ENCODE measurements at regions not wholly inside any gene's neighbourhood (a gene's known extent, or its start where the extent isn't known, plus 50 kb on each side); places are given as distances from the start of the nearest gene placed in this dataset.

DNA sequence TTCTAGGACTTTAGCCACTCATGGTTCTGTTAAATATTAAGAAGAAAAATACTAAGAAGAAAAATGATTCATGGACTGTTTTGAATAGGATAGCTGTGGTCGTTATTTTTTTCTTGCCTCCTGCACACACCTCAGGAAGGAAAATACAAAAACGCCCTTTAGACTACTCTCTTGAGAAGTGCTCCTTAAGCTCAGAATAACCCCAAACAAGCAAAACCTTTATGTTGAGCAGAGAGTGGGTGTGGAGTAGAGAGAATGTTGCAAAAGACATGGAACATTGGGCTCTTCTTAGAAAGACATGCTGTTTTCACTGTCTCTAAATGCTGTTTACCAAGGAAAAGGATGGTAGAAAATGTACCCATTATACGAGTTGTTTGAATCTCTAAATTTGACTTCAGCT lies 140.3 kb downstream of the LMNTD1 start:
- CTCF ChIA-PET: no interaction called here

DNA sequence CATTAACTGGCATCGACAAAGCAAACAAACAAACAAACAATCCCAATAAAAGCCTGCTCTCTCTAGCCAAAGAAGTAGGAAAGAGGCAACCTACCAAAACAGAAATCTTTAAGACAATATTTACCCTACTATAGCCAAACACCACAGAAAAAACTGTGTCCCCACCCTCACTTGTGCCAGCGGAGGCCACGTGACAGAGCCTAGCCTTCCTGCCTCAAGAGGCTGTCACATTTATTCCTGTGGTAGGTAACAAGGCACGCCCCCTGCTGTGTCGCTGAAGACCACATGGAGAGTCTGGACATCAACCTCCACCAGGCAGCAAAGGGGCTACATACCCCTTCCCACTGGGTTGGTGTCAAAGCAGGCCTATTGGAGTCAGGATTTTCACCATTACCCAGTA lies 148.1 kb downstream of the LMNTD1 start:
- H3K4me1 ChIP-seq (replicated peaks; ENCODE audit: insufficient read depth): no peaks in the 10 kb centered on the region
- no peak overlapping the region for H3K4me2 ChIP-seq
- TF ChIP-seq EZH2 (IDR thresholded peaks at IDR 0.05; ENCODE audit: low read depth): no peak
- DNase-seq: no peak
- ChIA-PET POLR2A (ENCODE audit: unreplicated experiment) (no interaction called here), CTCF (no interaction called here)
- H3K27me3 ChIP-seq (ENCODE audit: insufficient read depth, low read depth): no peaks in the 10 kb centered on the region
- H3K36me3 ChIP-seq (ENCODE audit: low read depth): no peaks in the 10 kb centered on the region
- intact Hi-C loops (cut with micrococcal nuclease; ENCODE audit: unreplicated experiment): no loop called here
- no peak overlapping the region for H3K4me3 ChIP-seq
- BruUV-seq (replicated peaks): no TSS peak
- no peaks in the 10 kb centered on the region for H3K9me3 ChIP-seq (ENCODE audit: insufficient read depth, low read depth)
- no peaks in the 10 kb centered on the region for H4K20me1 ChIP-seq (ENCODE audit: insufficient read depth)
- H3K9me2 ChIP-seq (ENCODE audit: insufficient read depth): no peaks in the 10 kb centered on the region
- H3K79me2 ChIP-seq (ENCODE audit: low read depth): no peaks in the 10 kb centered on the region
- no peak overlapping the region for H2AFZ ChIP-seq
- H3K27ac ChIP-seq: no peak overlapping the region
- no peaks in the 10 kb centered on the region for H3F3A ChIP-seq (ENCODE audit: insufficient read depth, low read depth)

More for the DNA sequence above, 140.3 kb downstream of the LMNTD1 start:
- H3F3A ChIP-seq (ENCODE audit: insufficient read depth, low read depth): no peaks in the 10 kb centered on the region
- H3K9me2 ChIP-seq (ENCODE audit: insufficient read depth): peaks cover 4% of the 10 kb centered on the region; the same call in 1 of the 2 replicates
- intact Hi-C loops (cut with micrococcal nuclease; ENCODE audit: unreplicated experiment): no loop called here
- POLR2A ChIA-PET (ENCODE audit: unreplicated experiment): no interaction called here
- H3K79me2 ChIP-seq (ENCODE audit: low read depth): no peaks in the 10 kb centered on the region
- H4K20me1 ChIP-seq (ENCODE audit: insufficient read depth): no peaks in the 10 kb centered on the region
- no peaks in the 10 kb centered on the region for H3K36me3 ChIP-seq (ENCODE audit: low read depth)
- no peak overlapping the region for H3K4me2 ChIP-seq
- H3K4me3 ChIP-seq: no peak overlapping the region
- no peak for DNase-seq
- H3K4me1 ChIP-seq (replicated peaks; ENCODE audit: insufficient read depth): no peaks in the 10 kb centered on the region
- BruUV-seq (replicated peaks): no TSS peak
- no peak overlapping the region for H2AFZ ChIP-seq
- H3K9me3 ChIP-seq (ENCODE audit: insufficient read depth, low read depth): no peaks in the 10 kb centered on the region
- no peaks in the 10 kb centered on the region for H3K27me3 ChIP-seq (ENCODE audit: insufficient read depth, low read depth)
- no peak for TF ChIP-seq EZH2 (IDR thresholded peaks at IDR 0.05; ENCODE audit: low read depth)
- TF ChIP-seq, protein P1, sequence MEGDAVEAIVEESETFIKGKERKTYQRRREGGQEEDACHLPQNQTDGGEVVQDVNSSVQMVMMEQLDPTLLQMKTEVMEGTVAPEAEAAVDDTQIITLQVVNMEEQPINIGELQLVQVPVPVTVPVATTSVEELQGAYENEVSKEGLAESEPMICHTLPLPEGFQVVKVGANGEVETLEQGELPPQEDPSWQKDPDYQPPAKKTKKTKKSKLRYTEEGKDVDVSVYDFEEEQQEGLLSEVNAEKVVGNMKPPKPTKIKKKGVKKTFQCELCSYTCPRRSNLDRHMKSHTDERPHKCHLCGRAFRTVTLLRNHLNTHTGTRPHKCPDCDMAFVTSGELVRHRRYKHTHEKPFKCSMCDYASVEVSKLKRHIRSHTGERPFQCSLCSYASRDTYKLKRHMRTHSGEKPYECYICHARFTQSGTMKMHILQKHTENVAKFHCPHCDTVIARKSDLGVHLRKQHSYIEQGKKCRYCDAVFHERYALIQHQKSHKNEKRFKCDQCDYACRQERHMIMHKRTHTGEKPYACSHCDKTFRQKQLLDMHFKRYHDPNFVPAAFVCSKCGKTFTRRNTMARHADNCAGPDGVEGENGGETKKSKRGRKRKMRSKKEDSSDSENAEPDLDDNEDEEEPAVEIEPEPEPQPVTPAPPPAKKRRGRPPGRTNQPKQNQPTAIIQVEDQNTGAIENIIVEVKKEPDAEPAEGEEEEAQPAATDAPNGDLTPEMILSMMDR (conservative IDR thresholded peaks at IDR 0.05): no peak
- no peak overlapping the region for H3K27ac ChIP-seq

DNA sequence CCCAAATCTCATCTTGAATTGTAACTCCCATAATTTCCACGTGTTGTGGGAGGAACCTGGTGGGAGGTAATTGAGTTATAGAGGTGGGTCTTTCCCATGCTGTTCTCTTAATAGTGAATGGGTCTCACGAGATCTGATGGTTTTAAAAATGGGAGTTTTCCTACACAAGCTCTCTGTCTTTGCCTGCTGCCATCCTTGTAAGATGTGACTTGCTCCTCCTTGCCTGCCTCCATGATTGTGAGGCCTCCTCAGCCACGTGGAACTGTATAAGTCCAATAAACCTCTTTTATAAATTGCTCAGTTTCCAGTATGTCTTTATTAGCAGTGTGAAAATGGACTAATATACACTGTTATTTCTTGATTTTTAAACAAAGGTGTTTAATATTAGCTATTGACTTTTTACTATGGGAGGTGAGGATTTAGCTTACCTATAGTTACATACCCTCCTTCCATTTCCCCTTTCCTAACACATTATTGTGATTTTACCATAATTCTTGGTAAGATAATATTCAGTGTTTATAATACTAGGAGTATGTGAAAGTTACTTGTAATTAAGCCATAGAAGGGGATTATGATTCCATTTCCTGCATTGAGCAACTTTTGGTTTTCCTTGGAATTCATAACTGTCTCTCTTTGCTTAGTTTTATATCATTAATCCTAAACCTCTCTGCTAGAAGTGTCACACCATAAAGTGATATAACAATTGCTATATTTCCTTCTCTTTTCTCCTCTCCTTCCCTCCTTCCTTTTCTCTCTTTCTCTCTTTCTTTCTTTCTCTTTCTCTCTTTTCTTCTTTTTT lies 151.0 kb upstream of the KRAS start:
- Histone ChIP-seq H4K20me1 (ENCODE audit: insufficient read depth) (no peaks in the 10 kb centered on the region), H3K4me3 (no peak overlapping the region), H3K79me2 (ENCODE audit: low read depth) (no peaks in the 10 kb centered on the region), H3K4me1 (replicated peaks; ENCODE audit: insufficient read depth) (no peaks in the 10 kb centered on the region), H3K9me3 (ENCODE audit: insufficient read depth, low read depth) (no peaks in the 10 kb centered on the region), H2AFZ (no peak overlapping the region), H3K9me2 (ENCODE audit: insufficient read depth) (no peaks in the 10 kb centered on the region), H3K27me3 (ENCODE audit: insufficient read depth, low read depth) (no peaks in the 10 kb centered on the region), H3K36me3 (ENCODE audit: low read depth) (no peaks in the 10 kb centered on the region), H3K27ac (no peak overlapping the region), H3F3A (ENCODE audit: insufficient read depth, low read depth) (no peaks in the 10 kb centered on the region), H3K4me2 (no peak overlapping the region)
- intact Hi-C loops (cut with micrococcal nuclease; ENCODE audit: unreplicated experiment): no loop called here
- BruUV-seq (replicated peaks): no TSS peak
- CTCF ChIA-PET: no interaction called here
- TF ChIP-seq EZH2 (IDR thresholded peaks at IDR 0.05; ENCODE audit: low read depth): no peak
- TF ChIP-seq, protein P1 (conservative IDR thresholded peaks at IDR 0.05): no peak
- no peak for DNase-seq
- POLR2A ChIA-PET (ENCODE audit: unreplicated experiment): no interaction called here

DNA sequence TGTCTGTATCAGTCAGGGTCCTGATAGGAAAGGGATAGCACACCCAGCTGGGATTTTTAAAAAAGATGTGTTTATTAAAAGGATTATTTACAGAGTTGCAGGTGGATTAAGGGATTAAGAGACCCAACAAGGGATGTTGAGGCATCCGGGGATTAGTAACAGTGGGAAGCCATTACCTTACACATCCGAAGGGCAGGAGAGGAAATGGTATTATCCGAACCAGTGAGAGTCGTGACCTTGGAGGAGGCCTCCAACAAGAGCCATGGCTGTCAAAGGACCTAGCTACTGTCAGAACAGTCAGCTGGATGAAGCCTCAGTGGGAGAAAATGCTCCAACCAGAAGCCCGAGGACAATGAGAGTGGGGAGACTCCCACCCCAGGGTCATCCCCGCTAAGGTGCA lies 146.3 kb upstream of the KRAS start:
- intact Hi-C loops (cut with micrococcal nuclease; ENCODE audit: unreplicated experiment): no loop called here
- Histone ChIP-seq H3K27me3 (ENCODE audit: insufficient read depth, low read depth) (no peaks in the 10 kb centered on the region), H3K27ac (no peak overlapping the region), H3K79me2 (ENCODE audit: low read depth) (no peaks in the 10 kb centered on the region), H3K4me2 (no peak overlapping the region), H3F3A (ENCODE audit: insufficient read depth, low read depth) (no peaks in the 10 kb centered on the region), H3K9me2 (ENCODE audit: insufficient read depth) (no peaks in the 10 kb centered on the region), H3K4me3 (no peak overlapping the region), H3K36me3 (ENCODE audit: low read depth) (no peaks in the 10 kb centered on the region), H2AFZ (no peak overlapping the region), H3K4me1 (replicated peaks; ENCODE audit: insufficient read depth) (no peaks in the 10 kb centered on the region), H4K20me1 (ENCODE audit: insufficient read depth) (no peaks in the 10 kb centered on the region), H3K9me3 (ENCODE audit: insufficient read depth, low read depth) (no peaks in the 10 kb centered on the region)
- BruUV-seq (replicated peaks): no TSS peak
- ChIA-PET CTCF (no interaction called here), POLR2A (ENCODE audit: unreplicated experiment) (no interaction called here)
- TF ChIP-seq EZH2 (IDR thresholded peaks at IDR 0.05; ENCODE audit: low read depth): no peak
- TF ChIP-seq, protein P1 (conservative IDR thresholded peaks at IDR 0.05): no peak
- no peak for DNase-seq

All from PC-9 (cell line).